ENCODE measurements at regions not wholly inside any gene's neighbourhood (a gene's known extent, or its start where the extent isn't known, plus 50 kb on each side); places are given as distances from the start of the nearest gene placed in this dataset.

- no peak overlapping the region for H3K4me3 ChIP-seq
- H3K36me3 ChIP-seq, result no peaks in the 10 kb centered on the region
- TF ChIP-seq POLR2A (IDR thresholded peaks at IDR 0.05; ENCODE audit: low read depth) (no peak), CTCF (IDR thresholded peaks at IDR 0.05) (no peak), POLR2AphosphoS5 (IDR thresholded peaks at IDR 0.05) (no peak), EP300 (IDR thresholded peaks at IDR 0.05) (no peak)
- no peaks in the 10 kb centered on the region for H3K27me3 ChIP-seq
- no peaks in the 10 kb centered on the region for H3K9me3 ChIP-seq
- intact Hi-C loops (cut with DNase I), result no loop called here
- no peaks in the 10 kb centered on the region for H3K4me1 ChIP-seq
- no peak for DNase-seq (ENCODE audit: extremely low spot score)
- H3K27ac ChIP-seq (replicated peaks in 1 of 4), result no peak overlapping the region
- WGBS, result 55% methylated on average over 4 of the region's 4 CpGs
Measured at GRCh38 chr21:18460979-18461378, 57.4 kb upstream of the TMPRSS15 start.

- Histone ChIP-seq H3K27ac (replicated peaks in 1 of 4) (no peak overlapping the region), H3K4me3 (no peak overlapping the region), H3K36me3 (no peaks in the 10 kb centered on the region), H3K27me3 (no peaks in the 10 kb centered on the region), H3K4me1 (no peaks in the 10 kb centered on the region), H3K9me3 (no peaks in the 10 kb centered on the region)
- 83% methylated on average over 3 of the region's 3 CpGs for whole genome bisulfite sequencing
- intact Hi-C loops (cut with DNase I), result no loop called here
- TF ChIP-seq CTCF (IDR thresholded peaks at IDR 0.05), result no peak
- TF ChIP-seq POLR2A (IDR thresholded peaks at IDR 0.05; ENCODE audit: low read depth), result no peak
- no peak for TF ChIP-seq POLR2AphosphoS5 (IDR thresholded peaks at IDR 0.05)
- TF ChIP-seq EP300 (IDR thresholded peaks at IDR 0.05), result no peak
- no peak for DNase-seq (ENCODE audit: extremely low spot score)
Measured at GRCh38 chr21:18461743-18462142, 58.2 kb upstream of the TMPRSS15 start.

- Histone ChIP-seq H3K27me3 (no peaks in the 10 kb centered on the region), H3K4me3 (no peak overlapping the region), H3K9me3 (no peaks in the 10 kb centered on the region), H3K27ac (replicated peaks in 1 of 4) (no peak overlapping the region), H3K4me1 (no peaks in the 10 kb centered on the region), H3K36me3 (no peaks in the 10 kb centered on the region)
- no peak for DNase-seq (ENCODE audit: extremely low spot score)
- intact Hi-C loops (cut with DNase I), result no loop called here
- TF ChIP-seq POLR2AphosphoS5 (IDR thresholded peaks at IDR 0.05) (no peak), CTCF (IDR thresholded peaks at IDR 0.05) (no peak), EP300 (IDR thresholded peaks at IDR 0.05) (no peak), POLR2A (IDR thresholded peaks at IDR 0.05; ENCODE audit: low read depth) (no peak)
- 62% methylated on average over 2 of the region's 2 CpGs for WGBS
Measured at GRCh38 chr21:18467715-18468114, 64.1 kb upstream of the TMPRSS15 start.

- Histone ChIP-seq H3K9me3 (no peaks in the 10 kb centered on the region), H3K36me3 (no peaks in the 10 kb centered on the region), H3K27me3 (no peaks in the 10 kb centered on the region), H3K4me1 (no peaks in the 10 kb centered on the region), H3K27ac (replicated peaks in 1 of 4) (no peak overlapping the region), H3K4me3 (peak overlapping the region in 2 of 4 donors; percentile 26 to 38)
- DNase-seq (ENCODE audit: extremely low spot score), result no peak
- intact Hi-C loops (cut with DNase I), result no loop called here
- WGBS, result 33% methylated on average over 6 of the region's 6 CpGs
- TF ChIP-seq POLR2A (IDR thresholded peaks at IDR 0.05; ENCODE audit: low read depth) (no peak), EP300 (IDR thresholded peaks at IDR 0.05) (no peak), CTCF (IDR thresholded peaks at IDR 0.05) (no peak), POLR2AphosphoS5 (IDR thresholded peaks at IDR 0.05) (no peak)
Measured at GRCh38 chr21:18468790-18469189, 65.2 kb upstream of the TMPRSS15 start.

- Histone ChIP-seq H3K4me3 (no peak overlapping the region), H3K27ac (replicated peaks in 1 of 4) (no peak overlapping the region), H3K27me3 (no peaks in the 10 kb centered on the region), H3K36me3 (no peaks in the 10 kb centered on the region), H3K4me1 (no peaks in the 10 kb centered on the region), H3K9me3 (no peaks in the 10 kb centered on the region)
- intact Hi-C loops (cut with DNase I), result no loop called here
- no peak for DNase-seq (ENCODE audit: extremely low spot score)
- whole genome bisulfite sequencing, result 48% methylated on average over 1 of the region's 1 CpG
- TF ChIP-seq POLR2A (IDR thresholded peaks at IDR 0.05; ENCODE audit: low read depth) (no peak), POLR2AphosphoS5 (IDR thresholded peaks at IDR 0.05) (no peak), CTCF (IDR thresholded peaks at IDR 0.05) (no peak), EP300 (IDR thresholded peaks at IDR 0.05) (no peak)
Measured at GRCh38 chr21:18476639-18477038, 73.1 kb upstream of the TMPRSS15 start.
